NCI-H1048 (cell line): ENCODE measurements at regions not wholly inside any gene's neighbourhood (a gene's known extent, or its start where the extent isn't known, plus 50 kb on each side); places are given as distances from the start of the nearest gene placed in this dataset.
"Not testable (repeated sequence)": the region's sequence is repeated elsewhere in the genome, so short reads cannot be mapped to it uniquely, and the experiment has no call there.

Experiments used
- DNase-seq: peaks from one replicate; lab custom pipeline; 2025; lab: John Stamatoyannopoulos, UW

- no peak for DNase-seq
These were observed 466.8 kb upstream of the ZEB2 start for GRCh38 chr2:144986691-144987090.

- DNase-seq = no peak
These were observed 464.1 kb upstream of the ZEB2 start for GRCh38 chr2:144984038-144984437.

- no peak for DNase-seq
These were observed 463.2 kb upstream of the ZEB2 start for GRCh38 chr2:144983107-144983506.

- no peak for DNase-seq
These were observed 462.6 kb upstream of the ZEB2 start for GRCh38 chr2:144982481-144982880.

GRCh38 chr2:144975881-144976280 lies 456.0 kb upstream of the ZEB2 start:
- no peak for DNase-seq

- DNase-seq = no peak
These were observed 452.8 kb upstream of the ZEB2 start for GRCh38 chr2:144972676-144973075.

GRCh38 chr2:144971786-144972335 lies 451.9 kb upstream of the ZEB2 start:
- no peak for DNase-seq

- not testable (repeated sequence) for DNase-seq
These were observed 450.5 kb upstream of the ZEB2 start for GRCh38 chr2:144970410-144970809.

GRCh38 chr2:144969564-144969963 lies 449.6 kb upstream of the ZEB2 start:
- DNase-seq = not testable (repeated sequence)

- DNase-seq = no peak
These were observed 448.0 kb upstream of the ZEB2 start for GRCh38 chr2:144967961-144968360.

- no peak for DNase-seq
These were observed 445.3 kb upstream of the ZEB2 start for GRCh38 chr2:144965172-144965571.

GRCh38 chr2:144963031-144963430 lies 443.1 kb upstream of the ZEB2 start:
- no peak for DNase-seq

- no peak for DNase-seq
These were observed 439.5 kb upstream of the ZEB2 start for GRCh38 chr2:144959416-144959815.

GRCh38 chr2:144950899-144951560 lies 431.1 kb upstream of the ZEB2 start:
- DNase-seq = no peak

- DNase-seq = no peak
These were observed 428.4 kb upstream of the ZEB2 start for GRCh38 chr2:144948205-144948855.

GRCh38 chr2:144947709-144948037 lies 427.8 kb upstream of the ZEB2 start:
- DNase-seq = no peak

GRCh38 chr2:144946263-144946662 lies 426.3 kb upstream of the ZEB2 start:
- DNase-seq = no peak

GRCh38 chr2:144944546-144945220 lies 424.8 kb upstream of the ZEB2 start:
- no peak for DNase-seq

- DNase-seq = no peak
These were observed 424.1 kb upstream of the ZEB2 start for GRCh38 chr2:144943986-144944385.

- no peak for DNase-seq
These were observed 423.5 kb upstream of the ZEB2 start for GRCh38 chr2:144943293-144943941.

- DNase-seq = no peak
These were observed 422.8 kb upstream of the ZEB2 start for GRCh38 chr2:144942516-144943256.
